Stimulated activated CD8-positive, alpha-beta memory T cell treated with anti-CD3 and anti-CD28 coated beads, Interleukin-7, amount 100 ng/mL, for 4 hours (primary cell): ENCODE measurements at regions not wholly inside any gene's neighbourhood (a gene's known extent, or its start where the extent isn't known, plus 50 kb on each side); places are given as distances from the start of the nearest gene placed in this dataset.
"Not testable (repeated sequence)": the region's sequence is repeated elsewhere in the genome, so short reads cannot be mapped to it uniquely, and the experiment has no call there.

ENCODE experiments used
- DNase-seq, 2 donors: peaks; one replicate each; pipeline ENCODE4 v3.0.0-alpha.2; 2020; ENCODE audit warnings: low read depth in 2 of 2

DNA sequence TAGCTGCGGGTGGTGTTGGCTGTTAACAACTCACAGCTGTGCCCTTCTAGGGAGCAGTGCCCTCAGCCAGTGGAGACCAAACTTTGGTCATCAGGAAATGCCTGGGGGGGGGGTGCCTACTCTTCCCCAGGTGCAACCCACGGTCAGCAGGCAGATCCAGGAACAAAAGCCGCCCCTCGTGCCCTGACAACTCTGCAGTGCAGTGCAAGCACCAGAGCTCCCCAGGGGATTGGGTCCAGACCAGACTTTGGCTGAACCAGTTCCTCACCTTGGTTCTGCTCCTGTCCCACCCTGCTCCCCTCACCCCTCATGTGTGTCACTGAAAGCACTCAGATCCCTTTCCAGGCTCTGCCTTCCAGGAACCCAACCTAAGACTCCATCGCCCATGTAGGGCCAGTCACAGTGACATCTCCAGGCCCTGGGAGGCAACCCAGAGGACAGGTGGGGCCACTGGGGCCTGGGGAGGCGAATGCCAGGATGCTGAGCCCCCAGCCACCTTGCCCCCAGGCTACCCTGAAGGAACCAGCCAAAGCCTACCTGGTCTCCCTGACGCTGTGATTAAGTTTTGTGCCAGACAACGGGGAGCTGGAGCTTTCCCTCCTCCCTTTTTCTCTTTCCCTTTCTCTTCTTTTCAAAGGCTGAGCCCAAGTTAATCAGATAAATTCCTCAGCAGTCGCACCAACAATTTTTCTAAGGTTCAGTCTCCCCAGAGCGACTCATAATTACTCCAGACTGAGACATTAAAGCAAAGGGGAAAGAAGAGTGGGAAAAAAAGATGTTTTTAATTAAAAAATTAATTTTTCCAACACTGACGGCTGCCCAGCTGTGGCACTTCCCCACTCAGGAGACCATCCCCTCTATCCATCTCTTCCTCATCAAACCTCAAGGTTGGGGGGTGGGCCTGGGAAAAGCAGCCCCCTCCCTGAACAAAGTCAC is 207.5 kb upstream of the LINGO1 start:
- no peak for DNase-seq

DNA sequence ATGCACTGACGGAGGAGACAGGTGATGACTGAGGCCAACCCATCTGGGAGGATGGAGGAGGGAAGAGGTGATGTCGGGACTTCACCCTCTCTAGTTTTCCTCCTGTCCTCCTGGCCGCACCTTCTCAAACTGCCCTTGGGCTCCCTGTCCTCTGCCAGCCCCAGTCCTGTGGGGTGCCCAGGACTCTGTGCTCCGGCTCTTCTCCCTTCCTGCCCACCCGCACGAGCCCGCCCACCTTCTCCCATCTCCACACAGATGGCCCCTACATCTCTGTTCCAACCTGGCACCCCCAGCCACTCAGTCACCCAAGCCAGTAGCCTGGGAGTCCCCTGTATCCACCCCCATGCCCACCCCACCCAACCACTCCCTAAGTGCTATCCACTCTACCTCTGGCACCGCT is 206.7 kb upstream of the LINGO1 start:
- DNase-seq: no peak

DNA sequence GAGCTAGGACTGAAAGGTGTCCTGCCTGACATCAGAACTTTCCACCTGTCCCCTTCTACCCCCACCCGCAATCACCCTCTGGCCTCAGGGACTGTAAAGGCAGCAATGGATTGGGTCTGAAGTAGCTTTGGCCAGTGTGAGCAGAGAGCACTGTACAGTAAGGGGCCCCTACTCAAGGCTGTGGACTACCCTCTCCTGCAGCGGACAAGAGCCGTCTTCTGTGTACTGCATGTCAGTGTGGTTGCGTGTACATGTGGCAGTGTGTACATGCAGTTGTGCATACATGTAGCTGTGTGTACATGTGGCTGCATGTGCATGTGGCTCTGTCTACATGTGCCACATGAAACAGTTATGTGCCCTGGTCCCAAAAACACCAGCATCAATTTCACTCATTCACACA is 205.9 kb upstream of the LINGO1 start:
- no peak for DNase-seq

- DNase-seq: no peak
Observed at GRCh38 chr15:77838061-77838460, 205.3 kb upstream of the LINGO1 start.

GRCh38 chr15:77837649-77838025 is 204.9 kb upstream of the LINGO1 start:
- DNase-seq: no peak

DNA sequence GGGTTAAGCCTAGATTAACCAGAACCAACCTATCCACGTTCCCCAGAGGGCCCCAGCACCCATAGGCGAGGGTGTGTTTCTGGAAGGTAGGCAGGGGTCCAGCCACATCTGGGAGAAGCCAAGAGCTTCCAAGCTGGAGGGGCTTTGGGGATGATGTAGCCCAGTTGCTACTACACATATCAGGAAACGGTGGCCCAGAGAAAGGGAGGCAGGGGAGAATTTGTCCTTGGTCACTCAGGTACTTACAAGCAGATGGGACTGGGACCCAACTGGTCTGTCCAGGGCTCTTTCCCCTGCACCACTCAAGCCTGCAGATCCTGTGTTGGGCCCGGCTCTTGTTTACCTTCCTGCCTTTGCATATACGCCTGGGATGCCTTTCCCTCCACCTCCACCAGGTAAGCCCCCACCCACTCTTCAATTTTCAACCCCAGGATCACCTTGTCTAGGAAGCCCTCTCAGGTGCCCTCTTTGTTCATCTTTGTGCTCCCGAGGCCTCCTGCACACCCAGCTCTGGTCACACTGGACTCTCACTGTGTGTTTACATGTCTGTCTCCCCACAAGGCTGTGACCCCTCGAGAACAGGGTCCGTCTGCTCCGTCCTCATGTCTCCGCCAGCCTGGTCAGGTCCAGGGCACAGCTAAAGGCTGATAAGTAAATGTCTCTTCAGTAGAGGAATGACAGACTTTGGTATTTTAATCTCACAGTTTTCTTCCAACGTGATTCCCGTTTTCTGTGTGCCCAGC is 204.4 kb upstream of the LINGO1 start:
- DNase-seq: no peak

DNA sequence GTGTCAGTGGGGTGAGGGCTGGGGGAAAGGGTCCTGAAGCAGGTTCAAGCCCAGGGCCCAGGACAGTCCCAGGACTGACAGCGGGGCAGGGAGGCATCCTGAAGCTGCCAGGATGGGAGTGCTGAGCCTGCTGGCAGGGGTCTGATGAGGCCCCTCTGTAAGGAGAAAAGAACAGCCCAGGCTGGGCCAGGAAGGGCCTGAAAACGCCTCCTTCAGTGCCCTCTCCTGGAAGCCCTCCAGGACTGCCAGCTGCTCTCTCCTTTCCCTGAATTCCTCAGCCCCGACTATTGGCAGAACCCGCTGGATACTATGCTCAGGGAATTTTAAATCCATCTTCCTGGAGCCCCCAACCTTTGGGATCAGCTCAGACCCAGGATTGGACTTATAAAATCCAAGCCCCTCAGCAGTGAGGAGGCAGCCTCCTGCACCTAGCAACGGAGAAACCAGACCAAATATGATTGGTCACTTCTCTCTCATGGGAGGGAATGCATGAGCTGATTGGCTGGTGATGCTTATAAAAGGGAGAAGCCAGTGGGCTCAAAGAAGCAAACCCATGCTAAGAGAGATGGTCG is 203.5 kb upstream of the LINGO1 start:
- DNase-seq: no peak

DNA sequence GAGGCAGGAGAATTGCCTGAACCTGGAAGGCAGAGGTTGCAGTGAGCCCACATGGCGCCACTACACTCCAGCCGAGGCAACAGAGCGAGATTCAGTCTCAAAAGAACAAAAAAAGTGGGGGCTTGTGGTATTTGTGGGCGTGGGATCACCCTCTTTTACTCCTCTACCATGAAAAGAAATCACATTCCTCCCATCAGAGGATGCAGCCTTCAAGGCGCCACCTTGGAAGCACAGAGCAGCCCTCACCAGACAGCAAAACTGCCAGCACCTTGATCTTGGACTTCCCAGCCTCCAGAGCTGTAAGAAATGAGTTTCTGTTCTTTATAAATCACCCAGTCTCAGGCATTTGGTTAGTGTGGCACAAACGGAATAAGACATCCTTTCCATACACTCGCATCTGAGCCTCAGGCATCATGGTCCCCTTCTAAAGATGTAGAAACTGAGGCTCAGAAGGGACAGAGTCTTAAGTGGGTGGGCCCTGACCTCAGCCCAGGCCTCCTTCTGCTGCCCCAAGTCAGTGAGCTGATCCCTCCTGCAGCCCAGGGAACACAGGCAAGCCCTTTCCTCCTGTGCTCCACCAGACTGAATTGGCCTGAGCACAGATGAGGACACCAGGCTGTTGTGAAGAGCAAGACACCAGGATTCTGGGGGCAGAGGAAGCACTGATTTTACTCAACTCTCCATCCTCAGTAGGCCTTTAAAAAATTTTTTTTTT is 201.7 kb upstream of the LINGO1 start:
- no peak for DNase-seq

GRCh38 chr15:77832874-77833273 is 200.2 kb upstream of the LINGO1 start:
- no peak for DNase-seq

GRCh38 chr15:77831986-77832385 is 199.3 kb upstream of the LINGO1 start:
- no peak for DNase-seq

DNA sequence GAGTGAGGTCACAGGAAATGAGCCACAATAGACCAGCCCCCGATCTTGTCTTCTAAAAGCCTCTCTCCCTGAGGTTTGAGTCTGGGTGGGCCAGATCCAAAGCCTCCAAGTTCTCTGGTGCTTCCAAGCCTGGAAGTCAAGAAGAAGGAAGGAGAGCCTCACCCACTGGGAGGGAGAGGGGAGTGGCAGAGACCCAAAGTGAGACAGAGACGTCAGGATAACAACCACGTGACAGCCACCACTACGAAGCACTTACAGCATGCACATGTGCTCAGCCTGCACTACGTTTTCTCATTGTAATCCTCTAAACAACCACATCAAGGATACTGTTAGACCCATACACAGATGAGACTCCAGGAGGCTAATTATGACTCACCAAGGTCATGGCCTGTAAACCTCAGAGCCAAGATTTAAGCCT is 197.3 kb upstream of the LINGO1 start:
- no peak for DNase-seq

GRCh38 chr15:77829331-77829730 is 196.6 kb upstream of the LINGO1 start:
- not testable (repeated sequence) for DNase-seq

DNA sequence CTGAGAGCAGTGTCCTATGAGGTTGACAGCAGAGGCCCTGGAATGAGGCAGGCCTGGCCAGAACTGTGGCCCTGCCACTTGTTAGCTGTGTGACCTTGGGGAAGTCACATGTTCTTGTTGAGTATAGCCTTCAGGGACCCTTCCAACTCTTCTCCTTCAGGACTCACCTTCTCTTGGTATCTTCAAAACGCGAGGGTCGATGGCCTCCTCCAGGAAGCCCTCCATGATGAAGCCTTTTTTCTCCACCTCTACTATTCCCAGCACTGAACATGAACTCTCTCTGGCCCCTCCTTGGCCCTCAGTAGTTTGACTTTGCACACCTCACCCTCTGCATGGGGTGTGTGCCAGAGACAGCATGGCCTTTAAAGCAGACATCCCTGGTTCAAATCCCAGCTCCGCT is 195.1 kb upstream of the LINGO1 start:
- DNase-seq: no peak

GRCh38 chr15:77826006-77826695 is 193.4 kb upstream of the LINGO1 start:
- DNase-seq: no peak

GRCh38 chr15:77825546-77825945 is 192.8 kb upstream of the LINGO1 start:
- no peak for DNase-seq

GRCh38 chr15:77825252-77825542 is 192.5 kb upstream of the LINGO1 start:
- DNase-seq: no peak

GRCh38 chr15:77824361-77825251 is 191.9 kb upstream of the LINGO1 start:
- DNase-seq: no peak

- DNase-seq: no peak
Observed at GRCh38 chr15:77823736-77824135, 191.0 kb upstream of the LINGO1 start.

DNA sequence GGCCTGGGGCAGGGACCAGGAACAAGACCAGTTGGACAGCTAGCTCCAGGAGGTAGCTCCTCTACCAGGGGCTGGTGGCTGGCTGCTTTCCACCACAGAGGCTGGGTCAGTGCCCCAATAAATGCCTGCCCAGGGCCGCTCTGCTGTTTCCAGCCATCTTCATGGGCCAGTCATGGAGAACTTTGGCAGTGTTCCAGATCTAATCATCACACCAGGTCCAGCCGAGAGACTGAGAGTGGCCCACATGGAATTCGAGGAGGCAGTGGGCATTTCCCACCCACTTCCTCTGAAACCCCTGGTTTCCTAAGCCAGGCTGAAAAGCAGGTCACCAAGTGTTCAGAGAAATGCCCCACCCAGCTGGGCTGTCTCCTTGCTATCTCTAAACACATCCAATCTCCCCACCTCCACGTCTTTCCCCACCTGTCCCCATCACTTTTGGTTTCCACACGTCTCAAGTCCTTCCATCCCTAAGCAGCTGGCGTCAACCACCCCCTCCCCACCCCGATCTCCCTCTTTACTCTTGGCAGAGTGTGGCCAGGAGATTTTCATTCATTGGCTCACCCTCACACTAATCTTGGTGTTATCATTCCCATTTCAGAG is 190.0 kb upstream of the LINGO1 start:
- DNase-seq: no peak

- DNase-seq: no peak
Observed at GRCh38 chr15:77821959-77822256, 189.2 kb upstream of the LINGO1 start.
